SK-N-SH (cell line): ENCODE measurements at regions not wholly inside any gene's neighbourhood (a gene's known extent, or its start where the extent isn't known, plus 50 kb on each side); places are given as distances from the start of the nearest gene placed in this dataset.

Experiments used
- CTCF ChIA-PET: fragments of 300-600, 350-600 bp; formaldehyde crosslinking; extraction: SDS; loops from one replicate; lab custom pipeline; 2021; lab: Yijun Ruan, JAX
- POLR2A ChIA-PET: fragments of 350-600 bp; sonication (Branson Sonifier 250); formaldehyde crosslinking; extraction: SDS; loops from one replicate; lab custom pipeline; 2020; ENCODE audit warnings: antibody characterized with exemption, inconsistent platforms; lab: Yijun Ruan, JAX
- DNase-seq: peaks from one replicate; pipeline ENCODE4 v3.0.0; 2012
- H2AFZ ChIP-seq: fragments of 200-600 bp; sonication (generic); 2 replicates; pipeline ENCODE4 v1.8.1; 2016; ENCODE audit warnings: antibody characterized with exemption, mild to moderate bottlenecking, low read depth
- H3F3A ChIP-seq: fragments of 200-600 bp; sonication (generic); replicated peaks from 2 replicates; pipeline ENCODE3; 2016; ENCODE audit warnings: antibody characterized with exemption, mild to moderate bottlenecking; ENCODE audit not compliant: insufficient read depth
- H3K27ac ChIP-seq, 2 experiments: fragments of 200-500 bp in 1 of 2; fragments of 200-600 bp in 1 of 2; sonication (Bioruptor generic) in 1 of 2; sonication (generic), shearing (Covaris generic) in 1 of 2; 2 replicates each; pipeline versions ENCODE4 v1.5.1 to v1.6.1; 2014 to 2016; ENCODE audit warnings: low read depth in 2 of 2, inconsistent platforms in 1 of 2, low read length in 1 of 2, mild to moderate bottlenecking in 1 of 2, mixed read lengths in 1 of 2
- H3K27me3 ChIP-seq: fragments of 200-600 bp; sonication (generic), shearing (Covaris generic); 2 replicates; pipeline ENCODE4 v1.6.1; 2016; ENCODE audit warnings: mixed run types; ENCODE audit not compliant: insufficient read depth
- H3K36me3 ChIP-seq, 2 experiments: fragments of 200-500 bp in 1 of 2; fragments of 200-600 bp in 1 of 2; sonication (Bioruptor generic) in 1 of 2; sonication (generic) in 1 of 2; replicated peaks in 1 of 2; 2 replicates each; pipeline versions ENCODE3 to v1.5.1; 2014 to 2016; ENCODE audit warnings: low read length in 1 of 2, mild to moderate bottlenecking in 1 of 2; ENCODE audit not compliant: insufficient read depth in 2 of 2, control insufficient read depth in 1 of 2
- H3K4me1 ChIP-seq, 2 experiments: fragments of 200-500 bp in 1 of 2; fragments of 200-600 bp in 1 of 2; sonication (Bioruptor generic) in 1 of 2; sonication (generic), shearing (Covaris generic) in 1 of 2; 2 replicates each; pipeline versions ENCODE4 v1.5.1 to v1.6.1; 2014 to 2016; ENCODE audit warnings: low read depth in 1 of 2, low read length in 1 of 2, mixed run types in 1 of 2; ENCODE audit not compliant: insufficient read depth in 2 of 2, control insufficient read depth in 1 of 2
- H3K4me2 ChIP-seq: fragments of 200-600 bp; sonication (generic), shearing (Covaris generic); 2 replicates; pipeline ENCODE4 v1.6.1; 2017; ENCODE audit warnings: mixed run types
- H3K4me3 ChIP-seq, 2 experiments: fragments of 200-500 bp in 1 of 2; fragments of 200-600 bp in 1 of 2; sonication (Bioruptor generic) in 1 of 2; sonication (generic), shearing (Covaris generic) in 1 of 2; 2 replicates each; pipeline versions ENCODE4 v1.5.1 to v1.8.1; 2014 to 2016; ENCODE audit warnings: low read depth in 2 of 2, inconsistent platforms in 1 of 2, low read length in 1 of 2, mild to moderate bottlenecking in 1 of 2, mixed read lengths in 1 of 2, moderate library complexity in 1 of 2
- H3K79me2 ChIP-seq: fragments of 200-600 bp; sonication (generic); 2 replicates; pipeline ENCODE4 v1.8.1; 2017; ENCODE audit warnings: mild to moderate bottlenecking; ENCODE audit not compliant: insufficient read depth
- H3K9ac ChIP-seq: fragments of 200-600 bp; sonication (generic); 2 replicates; pipeline ENCODE4 v1.6.1; 2017; ENCODE audit warnings: mixed run types
- H3K9me2 ChIP-seq: fragments of 200-600 bp; sonication (generic); 2 replicates; pipeline ENCODE4 v1.6.1; 2017; ENCODE audit warnings: mixed run types
- H3K9me3 ChIP-seq: fragments of 200-600 bp; sonication (generic); 2 replicates; pipeline ENCODE4 v1.6.1; 2017; ENCODE audit warnings: mixed run types, mild to moderate bottlenecking, moderate library complexity
- H4K20me1 ChIP-seq: fragments of 200-600 bp; sonication (generic); 2 replicates; pipeline ENCODE4 v1.6.1; 2017; ENCODE audit warnings: mild to moderate bottlenecking, mixed run types; ENCODE audit not compliant: insufficient read depth
- ELF1 ChIP-seq: IDR thresholded peaks from 2 replicates; pipeline ENCODE4 v1.4.0; 2012
- EP300 ChIP-seq, 2 experiments: IDR thresholded peaks; 2 replicates each; pipeline versions ENCODE4 v1.4.0 to v1.6.1; 2012; ENCODE audit warnings: borderline replicate concordance in 1 of 2, low read depth in 1 of 2, low read length in 1 of 2
- EZH2phosphoT487 ChIP-seq: fragments of 200-600 bp; sonication (generic); IDR thresholded peaks from 2 replicates; pipeline ENCODE4 v1.6.1; 2017; ENCODE audit warnings: low read depth, mixed run types, mild to moderate bottlenecking, antibody characterized with exemption, moderate library complexity, borderline replicate concordance
- FOSL2 ChIP-seq: IDR thresholded peaks from 2 replicates; pipeline ENCODE4 v1.4.0; 2012; ENCODE audit warnings: low read depth, mild to moderate bottlenecking, moderate library complexity, borderline replicate concordance
- FOXJ3 ChIP-seq: sonication (generic); formaldehyde crosslinking; IDR thresholded peaks from 2 replicates; pipeline ENCODE4 v1.5.1; 2020; ENCODE audit warnings: mild to moderate bottlenecking, missing genetic modification reagents
- FOXM1 ChIP-seq: IDR thresholded peaks from 2 replicates; pipeline ENCODE4 v1.4.0; 2012; ENCODE audit warnings: low read depth, mild to moderate bottlenecking
- GATA2 ChIP-seq: sonication (generic); formaldehyde crosslinking; IDR thresholded peaks from 2 replicates; pipeline ENCODE4 v1.5.0; 2020; ENCODE audit warnings: mild to moderate bottlenecking, missing genetic modification reagents
- IRF3 ChIP-seq: fragments of 150-350 bp; IDR thresholded peaks from 2 replicates; pipeline ENCODE4 v1.6.1; 2016; ENCODE audit warnings: mild to moderate bottlenecking, low read depth, low read length
- JUND ChIP-seq: IDR thresholded peaks from 2 replicates; pipeline ENCODE4 v1.4.0; 2012
- MAX ChIP-seq: IDR thresholded peaks from 2 replicates; pipeline ENCODE4 v1.4.0; 2012; ENCODE audit warnings: low read depth
- MXI1 ChIP-seq: IDR thresholded peaks from 2 replicates; pipeline ENCODE4 v1.6.1; 2012; ENCODE audit warnings: mild to moderate bottlenecking, low read depth, low read length, improper control_type of control experiment
- RAD21 ChIP-seq: IDR thresholded peaks from 2 replicates; pipeline ENCODE4 v1.6.1; 2012; ENCODE audit warnings: mild to moderate bottlenecking, low read length
- RCOR1 ChIP-seq: fragments of 150-350 bp; IDR thresholded peaks from 2 replicates; pipeline ENCODE4 v1.6.1; 2017; ENCODE audit warnings: antibody characterized with exemption, low read length
- RFX5 ChIP-seq: IDR thresholded peaks from 2 replicates; pipeline ENCODE4 v1.6.1; 2012; ENCODE audit warnings: mild to moderate bottlenecking, improper control_type of control experiment, low read length
- SMC3 ChIP-seq: IDR thresholded peaks from 2 replicates; pipeline ENCODE4 v1.6.1; 2012; ENCODE audit warnings: low read depth, low read length, improper control_type of control experiment
- TAF1 ChIP-seq: IDR thresholded peaks from 2 replicates; pipeline ENCODE4 v1.6.1; 2012; ENCODE audit warnings: low read depth, mild to moderate bottlenecking, low read length, moderate library complexity, borderline replicate concordance
- TCF12 ChIP-seq: IDR thresholded peaks from 2 replicates; pipeline ENCODE4 v1.4.0; 2012
- WGBS: methylation state at CpG from one replicate; pipeline ENCODE4 v1.1.6; 2017; ENCODE audit warnings: low lambda C conversion rate; 5-methylcytosine and 5-hydroxymethylcytosine counted together
- TF ChIP-seq, protein P1 (sequence below): IDR thresholded peaks from 2 replicates; pipeline ENCODE4 v1.4.0; 2012; ENCODE audit warnings: low read depth, borderline replicate concordance

DNA sequence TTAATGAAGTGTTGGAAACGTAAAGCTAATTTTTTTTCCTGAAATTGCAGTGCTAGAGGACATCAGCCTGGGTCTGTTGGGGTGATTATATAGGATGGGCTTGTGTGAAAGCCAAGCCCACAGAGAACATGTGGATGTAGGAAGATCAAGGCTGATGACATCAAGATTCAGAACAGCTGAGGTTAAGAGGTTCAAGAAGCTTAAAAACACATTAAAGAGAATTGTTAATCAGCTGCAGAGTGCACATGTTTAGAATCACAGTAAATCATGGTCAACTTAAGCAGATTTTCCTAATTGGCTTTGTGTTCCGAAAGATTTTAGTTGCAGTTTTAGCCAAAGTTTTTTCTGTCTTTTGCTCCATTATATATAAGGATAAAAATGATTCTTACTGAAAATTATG lies 87.9 kb upstream of the PRICKLE1 start:
- no peaks in the 10 kb centered on the region for H3K9me3 ChIP-seq
- H3K9ac ChIP-seq: no peak overlapping the region
- H3K79me2 ChIP-seq: no peaks in the 10 kb centered on the region
- no peak for TF ChIP-seq TCF12
- TF ChIP-seq ELF1: no peak
- TF ChIP-seq GATA2 (CRISPR knock-in tag): no peak
- no peak for TF ChIP-seq MAX
- no peak for TF ChIP-seq SMC3
- TF ChIP-seq JUND: no peak
- TF ChIP-seq, protein P1, sequence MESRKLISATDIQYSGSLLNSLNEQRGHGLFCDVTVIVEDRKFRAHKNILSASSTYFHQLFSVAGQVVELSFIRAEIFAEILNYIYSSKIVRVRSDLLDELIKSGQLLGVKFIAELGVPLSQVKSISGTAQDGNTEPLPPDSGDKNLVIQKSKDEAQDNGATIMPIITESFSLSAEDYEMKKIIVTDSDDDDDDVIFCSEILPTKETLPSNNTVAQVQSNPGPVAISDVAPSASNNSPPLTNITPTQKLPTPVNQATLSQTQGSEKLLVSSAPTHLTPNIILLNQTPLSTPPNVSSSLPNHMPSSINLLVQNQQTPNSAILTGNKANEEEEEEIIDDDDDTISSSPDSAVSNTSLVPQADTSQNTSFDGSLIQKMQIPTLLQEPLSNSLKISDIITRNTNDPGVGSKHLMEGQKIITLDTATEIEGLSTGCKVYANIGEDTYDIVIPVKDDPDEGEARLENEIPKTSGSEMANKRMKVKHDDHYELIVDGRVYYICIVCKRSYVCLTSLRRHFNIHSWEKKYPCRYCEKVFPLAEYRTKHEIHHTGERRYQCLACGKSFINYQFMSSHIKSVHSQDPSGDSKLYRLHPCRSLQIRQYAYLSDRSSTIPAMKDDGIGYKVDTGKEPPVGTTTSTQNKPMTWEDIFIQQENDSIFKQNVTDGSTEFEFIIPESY: no peak
- TF ChIP-seq EP300 (IDR thresholded peaks at IDR 0.05; ENCODE audit: borderline replicate concordance in 1 of 2, low read depth in 1 of 2, low read length in 1 of 2): no peak
- TF ChIP-seq FOXM1: no peak
- no peak for TF ChIP-seq RFX5
- no peak for TF ChIP-seq RCOR1
- no peaks in the 10 kb centered on the region for H3K9me2 ChIP-seq
- WGBS: 49% methylated on average over 2 of the region's 2 CpGs
- H3K27ac ChIP-seq: no peak overlapping the region
- no peaks in the 10 kb centered on the region for H3K4me1 ChIP-seq
- no peak for DNase-seq
- H3K4me3 ChIP-seq: no peak overlapping the region
- no peak overlapping the region for H2AFZ ChIP-seq
- ChIA-PET CTCF (no interaction called here), POLR2A (no interaction called here)
- no peak overlapping the region for H3K4me2 ChIP-seq
- no peaks in the 10 kb centered on the region for H3K27me3 ChIP-seq
- H4K20me1 ChIP-seq: no peaks in the 10 kb centered on the region
- H3F3A ChIP-seq: no peaks in the 10 kb centered on the region
- H3K36me3 ChIP-seq: no peaks in the 10 kb centered on the region

DNA sequence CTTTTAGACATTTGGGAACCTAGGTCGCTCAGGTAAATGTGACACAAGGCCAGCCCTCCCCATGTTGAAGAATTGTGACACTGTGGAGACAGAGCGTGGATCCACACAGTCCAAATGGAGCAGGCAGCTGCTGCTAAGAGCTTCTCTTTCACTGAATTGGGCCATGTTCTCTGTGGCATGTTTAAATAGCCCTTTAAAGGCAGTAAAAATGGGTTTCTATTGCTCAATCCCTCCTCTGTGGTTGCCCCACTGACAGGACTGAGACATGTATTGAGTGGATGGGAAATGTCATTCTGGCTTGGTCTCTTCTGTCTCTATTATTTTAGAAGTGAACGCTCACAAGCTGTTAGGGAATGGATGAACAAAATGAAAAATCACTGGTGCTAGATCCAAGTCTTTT lies 84.0 kb upstream of the PRICKLE1 start:
- no peaks in the 10 kb centered on the region for H3K27me3 ChIP-seq
- no peak overlapping the region for H3K9ac ChIP-seq
- DNase-seq: no peak
- WGBS: 36% methylated on average over 3 of the region's 3 CpGs
- no peak overlapping the region for H3K4me2 ChIP-seq
- TF ChIP-seq IRF3 (no peak), RAD21 (no peak), FOXJ3 (CRISPR knock-in tag) (no peak), FOXM1 (no peak), TAF1 (no peak), TCF12 (no peak), MAX (no peak), SMC3 (no peak), MXI1 (no peak), FOSL2 (no peak), GATA2 (CRISPR knock-in tag) (no peak), EZH2phosphoT487 (no peak)
- TF ChIP-seq, protein P1: no peak
- POLR2A ChIA-PET: no interaction called here
- H3K4me3 ChIP-seq: no peak overlapping the region
- H3K79me2 ChIP-seq: no peaks in the 10 kb centered on the region
- no peaks in the 10 kb centered on the region for H3K36me3 ChIP-seq
- no peaks in the 10 kb centered on the region for H3K9me2 ChIP-seq
- H3F3A ChIP-seq: no peaks in the 10 kb centered on the region
- H3K9me3 ChIP-seq: no peaks in the 10 kb centered on the region
- no peak overlapping the region for H2AFZ ChIP-seq
- CTCF ChIA-PET: no interaction called here
- H3K4me1 ChIP-seq: no peaks in the 10 kb centered on the region
- H4K20me1 ChIP-seq: no peaks in the 10 kb centered on the region
- H3K27ac ChIP-seq: no peak overlapping the region
